ENCODE measurements at regions not wholly inside any gene's neighbourhood (a gene's known extent, or its start where the extent isn't known, plus 50 kb on each side); places are given as distances from the start of the nearest gene placed in this dataset.
"Not testable (repeated sequence)": the region's sequence is repeated elsewhere in the genome, so short reads cannot be mapped to it uniquely, and the experiment has no call there.

DNA sequence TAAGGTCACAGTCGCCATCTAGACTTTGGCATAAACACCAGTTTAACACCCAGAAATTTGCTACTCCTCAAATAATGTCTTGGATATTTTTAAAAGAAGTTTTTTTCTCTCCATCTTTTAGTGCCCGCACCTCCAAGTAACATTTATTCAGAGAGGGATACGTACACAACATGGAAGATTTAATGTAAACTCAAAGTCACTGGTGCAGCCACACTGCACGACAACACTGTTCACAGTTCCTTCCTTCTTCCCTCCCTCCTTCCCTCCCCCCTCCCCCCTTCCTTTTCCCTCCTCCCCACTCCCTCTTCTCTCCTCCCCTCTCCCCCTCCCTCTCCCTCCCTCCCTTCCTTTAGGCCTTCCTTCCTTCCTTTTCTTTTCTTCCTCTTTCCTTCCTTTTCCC, 56.5 kb downstream of the NPPC start:
- POLR2A ChIA-PET, result no interaction called here

GRCh38 chr2:231869016-231869415, 57.2 kb downstream of the NPPC start:
- H3K27me3 ChIP-seq (ENCODE audit: control insufficient read depth, insufficient read depth, low read length); H3K27ac ChIP-seq (ENCODE audit: low read depth, low read length); CTCF ChIA-PET; POLR2A ChIA-PET; H3K4me3 ChIP-seq (ENCODE audit: low read depth, low read length); DNase-seq (ENCODE audit: low read depth, low spot score); H3K9me3 ChIP-seq (ENCODE audit: control insufficient read depth, insufficient read depth, low read length): not testable (repeated sequence)

More for the DNA sequence above, 56.5 kb downstream of the NPPC start:
- H3K27ac ChIP-seq (ENCODE audit: low read depth, low read length), result no peak overlapping the region
- no peaks in the 10 kb centered on the region for H3K9me3 ChIP-seq (ENCODE audit: control insufficient read depth, insufficient read depth, low read length)
- CTCF ChIA-PET, result no interaction called here
- DNase-seq (ENCODE audit: low read depth, low spot score), result no peak
- no peaks in the 10 kb centered on the region for H3K27me3 ChIP-seq (ENCODE audit: control insufficient read depth, insufficient read depth, low read length)
- H3K4me3 ChIP-seq (ENCODE audit: low read depth, low read length), result no peak overlapping the region
- no peak for TF ChIP-seq CTCF (IDR thresholded peaks at IDR 0.05; ENCODE audit: low read depth, low read length)

GRCh38 chr2:231866450-231866849, 59.7 kb downstream of the NPPC start:
- Histone ChIP-seq H3K27me3 (ENCODE audit: control insufficient read depth, insufficient read depth, low read length) (peaks cover 2% of the 10 kb centered on the region), H3K9me3 (ENCODE audit: control insufficient read depth, insufficient read depth, low read length) (no peaks in the 10 kb centered on the region), H3K4me3 (ENCODE audit: low read depth, low read length) (no peak overlapping the region), H3K27ac (ENCODE audit: low read depth, low read length) (no peak overlapping the region)
- ChIA-PET CTCF (no interaction called here), POLR2A (no interaction called here)
- TF ChIP-seq CTCF (IDR thresholded peaks at IDR 0.05; ENCODE audit: low read depth, low read length), result no peak
- DNase-seq (ENCODE audit: low read depth, low spot score), result no peak

DNA sequence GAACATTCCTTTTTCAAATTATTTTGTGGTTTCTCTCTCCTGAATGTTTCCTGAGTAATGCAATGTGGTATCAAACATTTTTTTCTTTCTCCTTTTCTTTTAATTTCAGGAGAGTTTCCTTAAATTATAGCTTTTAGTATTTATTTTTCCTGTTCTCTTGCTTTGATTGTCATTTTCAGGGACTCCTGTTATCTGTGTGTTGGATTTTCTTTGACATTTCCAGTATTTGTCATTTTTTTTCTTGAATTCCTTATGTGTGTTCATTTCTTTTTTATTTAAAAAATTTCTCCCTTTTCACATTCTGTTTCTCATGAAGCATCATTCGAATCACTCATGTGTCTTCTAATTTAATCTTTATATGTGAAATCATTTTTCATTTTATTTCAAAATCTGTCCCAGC, 61.0 kb downstream of the NPPC start:
- CTCF ChIA-PET, result interaction anchor here (1.7 kb wide), 1 partner anchor 13 kb away, joined by 6 read pairs; no protein-coding TSS in a partner anchor

GRCh38 chr2:231862071-231862470, 64.1 kb downstream of the NPPC start:
- ChIA-PET CTCF (no interaction called here), POLR2A (no interaction called here)
- Histone ChIP-seq H3K27me3 (ENCODE audit: control insufficient read depth, insufficient read depth, low read length) (peaks cover 9% of the 10 kb centered on the region), H3K4me3 (ENCODE audit: low read depth, low read length) (no peak overlapping the region), H3K9me3 (ENCODE audit: control insufficient read depth, insufficient read depth, low read length) (no peaks in the 10 kb centered on the region), H3K27ac (ENCODE audit: low read depth, low read length) (no peak overlapping the region)
- TF ChIP-seq CTCF (IDR thresholded peaks at IDR 0.05; ENCODE audit: low read depth, low read length), result no peak
- no peak for DNase-seq (ENCODE audit: low read depth, low spot score)

More for the DNA sequence above, 61.0 kb downstream of the NPPC start:
- H3K27me3 ChIP-seq (ENCODE audit: control insufficient read depth, insufficient read depth, low read length), result peaks cover 9% of the 10 kb centered on the region
- POLR2A ChIA-PET, result no interaction called here
- DNase-seq (ENCODE audit: low read depth, low spot score), result no peak
- no peak overlapping the region for H3K27ac ChIP-seq (ENCODE audit: low read depth, low read length)
- no peak for TF ChIP-seq CTCF (IDR thresholded peaks at IDR 0.05; ENCODE audit: low read depth, low read length)
- no peaks in the 10 kb centered on the region for H3K9me3 ChIP-seq (ENCODE audit: control insufficient read depth, insufficient read depth, low read length)
- H3K4me3 ChIP-seq (ENCODE audit: low read depth, low read length), result no peak overlapping the region

Data from AG04450 (cell line).